Fibroblast of lung (primary cell): ENCODE measurements at regions not wholly inside any gene's neighbourhood (a gene's known extent, or its start where the extent isn't known, plus 50 kb on each side); places are given as distances from the start of the nearest gene placed in this dataset.

Experiments
- DNase-seq, 2 donors: peaks; one replicate each; pipeline versions ENCODE4 v3.0.0 to v3.0.0-alpha.2; 2010; ENCODE audit warnings: low read depth in 2 of 2
- H2AFZ ChIP-seq: 2 replicates; pipeline ENCODE4 v1.5.1; 2012; ENCODE audit warnings: low read length, control low read depth, inconsistent platforms
- H3K27ac ChIP-seq: 2 replicates; pipeline ENCODE4 v1.5.1; 2011; ENCODE audit warnings: low read length, control low read depth; ENCODE audit not compliant: insufficient read depth
- H3K27me3 ChIP-seq: 2 replicates; pipeline ENCODE4 v1.5.1; 2011; ENCODE audit warnings: mild to moderate bottlenecking, low read length; ENCODE audit not compliant: control insufficient read depth, insufficient read depth
- H3K36me3 ChIP-seq: 2 replicates; pipeline ENCODE4 v1.5.1; 2011; ENCODE audit warnings: low read length; ENCODE audit not compliant: control insufficient read depth, insufficient read depth
- H3K4me1 ChIP-seq: 2 replicates; pipeline ENCODE4 v1.5.1; 2011; ENCODE audit warnings: low read length; ENCODE audit not compliant: control insufficient read depth, insufficient read depth; ENCODE audit errors: extremely low read depth
- H3K4me2 ChIP-seq: 2 replicates; pipeline ENCODE4 v1.5.1; 2011; ENCODE audit warnings: low read length, control low read depth; ENCODE audit not compliant: insufficient read depth; ENCODE audit errors: extremely low read depth
- H3K4me3 ChIP-seq, 4 experiments: fragments of 200-600 bp in 1 of 4; sonication (generic) in 1 of 4; replicated peaks in 1 of 4; 2 replicates each; pipeline ENCODE4 v1.5.1; 2011 to 2016; ENCODE audit warnings: low read length in 4 of 4, low read depth in 3 of 4, mild to moderate bottlenecking in 3 of 4, control low read depth in 2 of 4, inconsistent platforms in 1 of 4, mixed read lengths in 1 of 4; ENCODE audit not compliant: insufficient read depth in 1 of 4; ENCODE audit errors: control extremely low read depth in 1 of 4
- H3K79me2 ChIP-seq: 2 replicates; pipeline ENCODE4 v1.5.1; 2012; ENCODE audit warnings: mild to moderate bottlenecking, low read length, inconsistent platforms; ENCODE audit not compliant: control insufficient read depth, insufficient read depth
- H3K9ac ChIP-seq: 2 replicates; pipeline ENCODE4 v1.5.1; 2011; ENCODE audit warnings: mild to moderate bottlenecking, low read length, control low read depth; ENCODE audit not compliant: insufficient read depth
- H3K9me3 ChIP-seq: 2 replicates; pipeline ENCODE4 v1.5.1; 2012; ENCODE audit warnings: low read depth, low read length; ENCODE audit not compliant: control insufficient read depth, insufficient read depth
- H4K20me1 ChIP-seq: 2 replicates; pipeline ENCODE4 v1.5.1; 2011; ENCODE audit warnings: low read length; ENCODE audit not compliant: control insufficient read depth, insufficient read depth; ENCODE audit errors: extremely low read depth
- CTCF ChIP-seq, 2 donors: IDR thresholded peaks in 1 of 2; conservative IDR thresholded peaks in 1 of 2; 1 replicate in 1 of 2; 2 replicates in 1 of 2; pipeline ENCODE4 v1.5.1; 2011 to 2012; ENCODE audit warnings: low read length in 2 of 2, control low read depth in 1 of 2, inconsistent platforms in 1 of 2, low read depth in 1 of 2, mild to moderate bottlenecking in 1 of 2
- EZH2 ChIP-seq: IDR thresholded peaks from 2 replicates; pipeline ENCODE4 v1.5.1; 2012; ENCODE audit warnings: low read length, control low read depth, mild to moderate bottlenecking; ENCODE audit errors: missing control alignments

GRCh38 chr17:36728030-36728991 is 126.9 kb downstream of the MRM1 start:
- Histone ChIP-seq H3K9me3 (no peaks in the 10 kb centered on the region), H4K20me1 (no peaks in the 10 kb centered on the region), H3K79me2 (no peaks in the 10 kb centered on the region), H3K9ac (no peak overlapping the region), H2AFZ (no peak overlapping the region), H3K27me3 (peaks cover 21% of the 10 kb centered on the region), H3K4me2 (no peak overlapping the region), H3K27ac (no peak overlapping the region), H3K4me1 (no peaks in the 10 kb centered on the region), H3K36me3 (no peaks in the 10 kb centered on the region), H3K4me3 (no peak overlapping the region)
- TF ChIP-seq EZH2 (no peak), CTCF (conservative IDR thresholded peaks at IDR 0.05 in 1 of 2, IDR thresholded peaks at IDR 0.05 in 1 of 2; ENCODE audit: low read depth in 1 of 2, low read length in 2 of 2) (no peak)
- DNase-seq: no peak

- Histone ChIP-seq H3K9ac (no peak overlapping the region), H3K4me2 (no peak overlapping the region), H3K79me2 (no peaks in the 10 kb centered on the region), H3K9me3 (no peaks in the 10 kb centered on the region), H3K36me3 (no peaks in the 10 kb centered on the region), H3K4me3 (no peak overlapping the region), H3K27ac (no peak overlapping the region), H4K20me1 (no peaks in the 10 kb centered on the region), H3K27me3 (peaks cover 21% of the 10 kb centered on the region), H2AFZ (no peak overlapping the region), H3K4me1 (no peaks in the 10 kb centered on the region)
- TF ChIP-seq EZH2 (no peak), CTCF (conservative IDR thresholded peaks at IDR 0.05 in 1 of 2, IDR thresholded peaks at IDR 0.05 in 1 of 2; ENCODE audit: low read depth in 1 of 2, low read length in 2 of 2) (no peak)
- DNase-seq: no peak
Measured at GRCh38 chr17:36730095-36730808, 128.9 kb downstream of the MRM1 start.

- no peaks in the 10 kb centered on the region for H4K20me1 ChIP-seq
- peaks cover 21% of the 10 kb centered on the region for H3K27me3 ChIP-seq
- H2AFZ ChIP-seq: no peak overlapping the region
- TF ChIP-seq EZH2: no peak
- no peak for TF ChIP-seq CTCF (conservative IDR thresholded peaks at IDR 0.05 in 1 of 2, IDR thresholded peaks at IDR 0.05 in 1 of 2; ENCODE audit: low read depth in 1 of 2, low read length in 2 of 2)
- H3K9me3 ChIP-seq: no peaks in the 10 kb centered on the region
- no peak overlapping the region for H3K9ac ChIP-seq
- no peaks in the 10 kb centered on the region for H3K36me3 ChIP-seq
- no peak overlapping the region for H3K4me2 ChIP-seq
- no peak for DNase-seq
- no peak overlapping the region for H3K4me3 ChIP-seq
- H3K27ac ChIP-seq: no peak overlapping the region
- H3K79me2 ChIP-seq: no peaks in the 10 kb centered on the region
- no peaks in the 10 kb centered on the region for H3K4me1 ChIP-seq
Measured at GRCh38 chr17:36730857-36731490, 129.6 kb downstream of the MRM1 start.
